GM12874 (cell line): ENCODE measurements at regions not wholly inside any gene's neighbourhood (a gene's known extent, or its start where the extent isn't known, plus 50 kb on each side); places are given as distances from the start of the nearest gene placed in this dataset.

Source experiments
- CTCF ChIP-seq: IDR thresholded peaks from 2 replicates; pipeline ENCODE4 v1.5.1; 2011; ENCODE audit warnings: low read depth, mild to moderate bottlenecking, control low read depth, low read length, moderate library complexity; ENCODE audit not compliant: insufficient read depth

- TF ChIP-seq CTCF, result no peak
These were observed 704.9 kb upstream of the CHRM3 start for GRCh38 chr1:238681451-238681850.

- no peak for TF ChIP-seq CTCF
These were observed 705.3 kb upstream of the CHRM3 start for GRCh38 chr1:238681021-238681420.

GRCh38 chr1:238677567-238677966, 708.8 kb upstream of the CHRM3 start:
- TF ChIP-seq CTCF, result no peak

- no peak for TF ChIP-seq CTCF
These were observed 711.1 kb upstream of the CHRM3 start for GRCh38 chr1:238675221-238675620.

GRCh38 chr1:238674316-238674715, 712.1 kb upstream of the CHRM3 start:
- no peak for TF ChIP-seq CTCF

- TF ChIP-seq CTCF, result no peak
These were observed 712.8 kb upstream of the CHRM3 start for GRCh38 chr1:238673561-238673960.

- no peak for TF ChIP-seq CTCF
These were observed 713.6 kb upstream of the CHRM3 start for GRCh38 chr1:238672806-238673205.

GRCh38 chr1:238672262-238672661, 714.1 kb upstream of the CHRM3 start:
- TF ChIP-seq CTCF, result no peak
